Dendritic cell treated with granulocyte-macrophage colony-stimulating factor and Interleukin-4, amounts not matched to agents 40 ng/mL and 50 ng/mL, for 4 days (primary cell): ENCODE measurements at regions not wholly inside any gene's neighbourhood (a gene's known extent, or its start where the extent isn't known, plus 50 kb on each side); places are given as distances from the start of the nearest gene placed in this dataset.

Source experiments
- H3K27ac Mint-ChIP-seq: one replicate; pipeline ENCODE4 v1.8.0; 2022; ENCODE audit warnings: mild to moderate bottlenecking, mixed read lengths
- H3K27me3 Mint-ChIP-seq: one replicate; pipeline ENCODE4 v1.8.0; 2022; ENCODE audit warnings: mild to moderate bottlenecking, mixed read lengths
- H3K36me3 Mint-ChIP-seq: one replicate; pipeline ENCODE4 v1.8.0; 2022; ENCODE audit warnings: low read depth, mixed read lengths
- H3K4me1 Mint-ChIP-seq: one replicate; pipeline ENCODE4 v1.8.0; 2022; ENCODE audit warnings: low read depth, mixed read lengths
- H3K4me3 Mint-ChIP-seq: one replicate; pipeline ENCODE4 v1.8.0; 2022; ENCODE audit warnings: mild to moderate bottlenecking, moderate library complexity, mixed read lengths
- H3K9me3 Mint-ChIP-seq: one replicate; pipeline ENCODE4 v1.8.0; 2022; ENCODE audit warnings: mixed read lengths
- intact Hi-C: fragments of 100-400 bp; cut with micrococcal nuclease; formaldehyde crosslinking; loops from one replicate; pipeline ENCODE4 v1.15.0; 2022

DNA sequence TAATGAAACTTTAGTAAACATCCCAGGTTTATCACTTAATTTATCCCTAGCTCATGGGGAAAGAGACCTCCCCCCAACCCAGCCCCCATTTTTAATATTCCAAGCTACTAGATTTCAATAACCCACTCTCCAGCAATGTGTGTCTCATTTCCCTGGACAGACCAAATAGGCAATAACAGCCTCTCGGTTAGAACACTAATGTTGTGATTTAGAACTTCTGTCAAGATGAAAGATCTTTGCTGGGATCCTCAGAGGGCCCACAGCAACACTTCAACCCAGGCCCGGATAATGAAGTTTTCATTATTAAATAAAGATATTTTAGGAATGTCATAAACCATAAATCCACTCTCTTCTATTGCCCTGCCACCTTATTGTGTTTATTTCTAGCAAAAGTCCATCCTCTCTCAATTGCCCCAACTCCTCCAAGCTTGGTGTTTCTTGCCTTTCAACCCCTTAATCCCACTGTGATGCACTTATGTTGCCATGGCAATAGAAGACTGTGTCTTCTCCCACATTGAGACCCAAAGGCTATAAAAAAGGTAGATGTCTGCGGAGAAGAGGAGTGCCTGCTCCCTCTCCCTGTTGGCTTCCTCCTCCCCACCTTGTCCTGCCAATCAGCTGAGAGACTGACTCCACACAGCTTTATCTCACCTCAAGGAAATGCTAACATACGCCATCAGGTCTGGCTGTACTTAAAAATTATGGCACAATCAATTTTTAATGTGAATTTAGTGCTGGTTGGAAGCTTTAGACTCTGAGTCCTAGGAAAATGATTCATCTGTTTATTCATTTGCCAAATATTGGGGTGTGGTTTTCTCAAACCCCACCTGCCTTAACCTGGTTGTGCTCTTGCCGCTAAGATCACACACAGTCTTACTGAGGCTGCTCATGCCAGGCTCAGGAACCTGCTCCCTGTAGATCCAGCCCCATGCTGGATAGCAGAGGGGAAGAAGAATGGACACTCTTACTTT is 258.3 kb upstream of the CAMK1G start:
- Mint-ChIP-seq H3K9me3 (no peaks in the 10 kb centered on the region), H3K4me1 (no peaks in the 10 kb centered on the region), H3K27ac (no peak overlapping the region), H3K4me3 (no peak overlapping the region), H3K36me3 (no peaks in the 10 kb centered on the region), H3K27me3 (peaks cover 2% of the 10 kb centered on the region)
- intact Hi-C loops = no loop called here

DNA sequence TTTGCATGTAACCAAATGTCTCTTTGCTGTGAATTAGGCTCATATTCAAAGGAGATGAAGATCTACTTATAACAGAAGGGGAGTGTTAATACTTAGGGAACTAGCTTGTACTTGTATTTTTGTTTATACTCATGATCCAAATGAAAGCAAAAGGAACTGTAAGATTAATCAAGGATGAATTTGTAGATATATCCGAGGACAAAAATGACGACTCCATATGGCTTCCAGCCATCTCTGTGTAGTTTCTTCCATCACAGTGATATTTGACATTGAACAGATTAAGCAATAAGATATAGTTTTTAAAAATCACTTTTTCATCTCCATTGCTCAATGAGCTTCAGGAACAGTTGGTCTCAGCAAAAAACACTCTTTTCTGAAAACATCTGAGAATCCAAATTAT is 257.4 kb upstream of the CAMK1G start:
- intact Hi-C loops = no loop called here
- no peak overlapping the region for H3K27ac Mint-ChIP-seq
- no peaks in the 10 kb centered on the region for H3K4me1 Mint-ChIP-seq
- H3K9me3 Mint-ChIP-seq = no peaks in the 10 kb centered on the region
- H3K36me3 Mint-ChIP-seq = no peaks in the 10 kb centered on the region
- no peak overlapping the region for H3K4me3 Mint-ChIP-seq
- peaks cover 2% of the 10 kb centered on the region for H3K27me3 Mint-ChIP-seq

DNA sequence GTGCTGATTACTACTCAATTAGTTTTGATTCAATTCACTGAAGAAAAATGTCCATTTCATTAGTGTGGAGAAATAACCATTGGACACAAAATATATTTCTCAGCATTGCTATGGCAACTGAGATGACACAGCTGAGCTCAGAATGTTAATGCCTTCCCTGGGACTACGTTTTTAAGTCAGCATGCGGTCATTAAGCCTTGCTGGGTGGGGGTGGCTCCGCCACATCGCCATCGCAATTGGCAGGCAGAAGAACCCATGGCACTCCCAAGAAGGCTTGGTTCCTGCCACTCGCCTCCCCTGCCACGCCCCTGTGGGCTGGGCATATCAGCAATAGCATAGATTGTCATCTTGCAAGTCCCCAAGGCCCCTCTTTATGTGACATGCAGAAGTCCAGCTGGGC is 256.7 kb upstream of the CAMK1G start:
- Mint-ChIP-seq H3K9me3 (no peaks in the 10 kb centered on the region), H3K36me3 (no peaks in the 10 kb centered on the region), H3K27me3 (peaks cover 2% of the 10 kb centered on the region), H3K4me1 (no peaks in the 10 kb centered on the region), H3K27ac (no peak overlapping the region), H3K4me3 (no peak overlapping the region)
- intact Hi-C loops = no loop called here

DNA sequence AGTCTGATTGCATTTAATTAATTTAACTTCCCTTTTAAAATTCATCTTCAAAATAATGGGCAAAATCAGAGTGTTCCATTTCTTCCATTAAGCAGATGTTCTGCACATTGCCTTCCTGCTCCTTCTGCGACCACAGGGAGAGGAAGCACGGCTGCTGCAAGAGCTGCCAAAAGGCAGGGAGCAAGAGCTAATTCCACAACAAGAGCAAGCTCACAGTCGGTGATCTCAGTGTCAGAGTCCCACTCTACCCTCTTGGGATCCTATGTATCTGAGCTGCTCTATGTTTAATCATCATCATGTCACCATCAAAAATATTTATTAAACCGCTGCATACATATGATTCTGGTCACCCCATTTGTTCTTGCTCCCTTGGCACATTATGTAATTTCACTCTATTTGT is 255.3 kb upstream of the CAMK1G start:
- intact Hi-C loops = no loop called here
- H3K4me1 Mint-ChIP-seq = no peaks in the 10 kb centered on the region
- H3K36me3 Mint-ChIP-seq = no peaks in the 10 kb centered on the region
- peaks cover 2% of the 10 kb centered on the region for H3K27me3 Mint-ChIP-seq
- H3K4me3 Mint-ChIP-seq = no peak overlapping the region
- no peak overlapping the region for H3K27ac Mint-ChIP-seq
- no peaks in the 10 kb centered on the region for H3K9me3 Mint-ChIP-seq

DNA sequence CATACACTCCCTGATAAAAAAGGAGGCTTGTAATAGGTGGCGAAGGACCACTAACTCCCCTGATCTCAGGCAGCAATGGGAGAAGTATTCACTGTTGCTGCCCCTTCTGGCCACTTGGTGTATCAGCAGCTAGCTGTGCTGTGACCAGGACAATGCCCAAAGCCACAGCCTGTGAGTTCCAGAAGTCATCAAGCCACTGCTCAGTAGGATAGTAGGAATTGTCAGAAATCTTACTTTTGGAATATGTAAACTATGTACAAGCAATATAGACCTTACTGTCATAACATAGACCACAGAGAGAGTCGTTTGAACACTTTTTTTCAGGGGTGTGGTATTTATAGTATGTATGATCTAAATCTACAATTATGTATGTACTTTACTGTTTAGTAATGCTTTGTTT is 248.3 kb upstream of the CAMK1G start:
- no peak overlapping the region for H3K4me3 Mint-ChIP-seq
- no peaks in the 10 kb centered on the region for H3K4me1 Mint-ChIP-seq
- peaks cover 2% of the 10 kb centered on the region for H3K27me3 Mint-ChIP-seq
- no peaks in the 10 kb centered on the region for H3K9me3 Mint-ChIP-seq
- intact Hi-C loops = no loop called here
- no peak overlapping the region for H3K27ac Mint-ChIP-seq
- no peaks in the 10 kb centered on the region for H3K36me3 Mint-ChIP-seq

DNA sequence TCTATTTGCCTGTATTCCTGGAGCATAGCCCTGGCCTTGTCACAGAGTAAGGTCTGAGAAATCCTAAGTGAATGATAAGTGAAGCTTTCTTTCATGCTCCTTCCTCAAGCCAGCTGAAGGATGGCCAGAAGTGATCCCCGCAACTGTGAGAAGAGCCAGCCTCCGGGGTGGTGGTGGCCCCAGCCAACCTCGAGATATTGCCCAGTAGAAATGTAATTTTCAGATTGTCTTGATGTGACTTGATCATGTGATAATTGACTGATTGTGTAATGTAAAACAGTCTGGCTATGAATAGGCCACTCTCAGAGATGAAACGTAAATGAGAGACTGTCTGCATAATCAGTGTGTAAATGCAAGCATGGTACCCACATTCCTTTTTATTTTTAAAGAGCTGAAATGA is 242.4 kb upstream of the CAMK1G start:
- no peaks in the 10 kb centered on the region for H3K27me3 Mint-ChIP-seq

DNA sequence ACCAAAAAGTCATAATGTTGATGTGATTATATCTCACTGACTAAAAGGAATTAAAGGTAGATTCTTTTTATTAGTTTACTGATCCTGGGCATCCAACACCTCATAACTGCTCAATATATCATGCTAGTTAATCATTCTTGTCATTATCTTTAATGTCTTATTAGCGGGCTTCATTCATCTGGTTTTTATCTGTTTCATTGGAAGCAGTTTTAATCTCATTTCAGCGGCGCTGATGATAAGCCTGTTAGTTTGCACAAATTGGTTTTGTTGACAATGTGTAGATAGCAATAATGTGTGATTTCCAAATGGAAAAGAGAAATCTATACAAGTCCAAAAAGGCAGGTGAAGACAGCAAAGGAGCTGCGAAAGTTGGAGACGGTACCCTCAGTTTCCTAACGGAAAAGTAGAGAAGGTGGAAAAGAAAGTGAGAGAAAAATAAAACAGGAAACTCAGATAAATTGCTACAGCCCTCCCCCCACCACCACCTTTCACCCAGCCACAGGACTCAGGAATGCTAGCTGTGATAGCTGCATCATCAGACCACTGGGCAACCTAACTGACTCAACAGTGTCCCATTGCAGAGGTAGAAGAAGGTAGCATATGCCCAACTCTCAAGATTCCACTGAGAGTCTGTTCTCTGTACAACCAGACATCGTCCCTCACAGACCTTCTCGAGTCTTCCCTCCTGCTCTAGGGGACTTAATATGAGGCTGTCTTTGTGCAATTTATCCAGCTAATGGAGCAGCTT is 241.7 kb upstream of the CAMK1G start:
- no peaks in the 10 kb centered on the region for H3K9me3 Mint-ChIP-seq
- H3K27ac Mint-ChIP-seq = no peak overlapping the region
- intact Hi-C loops = no loop called here
- H3K27me3 Mint-ChIP-seq = no peaks in the 10 kb centered on the region
- H3K36me3 Mint-ChIP-seq = no peaks in the 10 kb centered on the region
- no peak overlapping the region for H3K4me3 Mint-ChIP-seq
- no peaks in the 10 kb centered on the region for H3K4me1 Mint-ChIP-seq

More for the DNA sequence above, 242.4 kb upstream of the CAMK1G start:
- Mint-ChIP-seq H3K9me3 (no peaks in the 10 kb centered on the region), H3K27ac (no peak overlapping the region), H3K36me3 (no peaks in the 10 kb centered on the region), H3K4me1 (no peaks in the 10 kb centered on the region), H3K4me3 (no peak overlapping the region)
- intact Hi-C loops = no loop called here

DNA sequence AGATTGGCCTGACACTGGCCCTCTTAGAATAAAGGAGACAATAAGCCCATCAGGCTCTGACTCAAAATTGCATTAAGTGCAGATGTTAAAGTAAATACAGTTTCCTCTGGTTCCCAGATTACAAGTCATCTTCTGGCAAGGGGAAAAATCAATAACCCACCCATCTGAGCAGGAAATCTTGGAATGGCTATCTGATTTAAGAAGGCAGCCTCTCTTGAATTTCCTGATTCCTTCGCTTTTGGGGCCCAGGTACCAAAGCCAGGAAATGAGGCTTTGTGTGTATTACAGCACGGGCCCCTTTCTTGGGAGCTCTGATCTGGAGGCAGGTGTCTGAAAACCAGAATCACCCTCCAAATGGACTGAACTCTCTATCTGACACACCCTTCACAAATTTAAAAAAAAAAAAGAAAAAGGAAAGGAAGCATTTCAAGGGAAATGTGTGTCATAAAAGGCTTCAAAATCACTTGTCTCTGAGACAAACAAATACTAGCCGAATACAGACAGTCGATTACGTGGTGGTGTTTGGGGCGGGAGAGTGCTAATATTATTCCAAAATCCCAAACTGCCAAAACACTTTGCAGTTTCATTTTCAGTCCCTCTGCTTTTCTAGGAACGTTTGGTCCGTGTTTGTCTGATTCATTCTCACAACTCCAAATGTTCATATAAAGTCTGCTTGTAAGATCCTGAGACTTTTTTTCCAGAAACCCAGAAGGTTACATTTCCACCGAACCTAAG is 240.9 kb upstream of the CAMK1G start:
- H3K4me1 Mint-ChIP-seq = no peaks in the 10 kb centered on the region
- H3K9me3 Mint-ChIP-seq = no peaks in the 10 kb centered on the region
- no peak overlapping the region for H3K4me3 Mint-ChIP-seq

DNA sequence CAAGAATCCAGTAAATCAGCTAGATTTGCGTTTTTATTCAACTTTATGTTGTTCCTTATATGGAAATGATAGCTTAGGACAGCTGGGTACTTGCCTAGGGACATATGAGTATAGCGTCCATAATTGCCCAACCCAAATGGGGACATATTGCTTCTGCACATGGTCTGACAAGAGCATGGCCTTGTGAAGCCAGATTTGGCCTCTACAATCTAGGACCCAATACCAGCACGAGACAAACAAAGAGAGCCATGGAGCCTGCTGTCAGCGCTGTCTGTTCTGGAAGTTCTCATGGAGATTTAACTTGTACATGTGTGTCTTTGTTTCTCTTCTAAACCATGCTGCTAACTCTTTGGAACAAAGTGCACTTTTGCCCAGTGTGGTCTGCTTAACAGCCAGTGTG is 240.0 kb upstream of the CAMK1G start:
- Mint-ChIP-seq H3K36me3 (no peaks in the 10 kb centered on the region), H3K4me3 (no peak overlapping the region), H3K27ac (no peak overlapping the region), H3K9me3 (no peaks in the 10 kb centered on the region), H3K27me3 (no peaks in the 10 kb centered on the region), H3K4me1 (no peaks in the 10 kb centered on the region)
- intact Hi-C loops = no loop called here

More for the DNA sequence above, 240.9 kb upstream of the CAMK1G start:
- intact Hi-C loops = no loop called here
- H3K27me3 Mint-ChIP-seq = no peaks in the 10 kb centered on the region
- H3K36me3 Mint-ChIP-seq = no peaks in the 10 kb centered on the region
- no peak overlapping the region for H3K27ac Mint-ChIP-seq

DNA sequence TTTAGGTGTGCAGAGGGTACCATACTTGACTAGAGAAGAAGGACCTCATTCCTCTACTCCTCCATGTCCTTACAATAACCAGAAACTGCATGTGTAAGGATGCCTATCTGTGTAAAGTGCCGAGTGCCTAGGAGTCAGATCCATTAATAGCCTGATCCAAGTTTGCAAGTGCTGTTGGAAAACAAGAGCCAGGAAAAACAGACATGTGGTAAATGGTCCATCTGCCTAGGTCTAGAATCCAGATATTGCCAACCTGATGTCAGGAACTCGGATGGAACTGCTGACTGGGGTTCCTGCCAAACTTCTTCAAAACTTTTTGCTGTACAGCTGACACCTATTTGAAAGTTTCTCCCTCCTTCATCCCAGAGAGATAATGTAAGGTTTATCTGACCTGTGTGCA is 239.4 kb upstream of the CAMK1G start:
- Mint-ChIP-seq H3K4me3 (no peak overlapping the region), H3K27ac (no peak overlapping the region), H3K4me1 (no peaks in the 10 kb centered on the region), H3K27me3 (no peaks in the 10 kb centered on the region), H3K9me3 (no peaks in the 10 kb centered on the region), H3K36me3 (no peaks in the 10 kb centered on the region)
- intact Hi-C loops = no loop called here

DNA sequence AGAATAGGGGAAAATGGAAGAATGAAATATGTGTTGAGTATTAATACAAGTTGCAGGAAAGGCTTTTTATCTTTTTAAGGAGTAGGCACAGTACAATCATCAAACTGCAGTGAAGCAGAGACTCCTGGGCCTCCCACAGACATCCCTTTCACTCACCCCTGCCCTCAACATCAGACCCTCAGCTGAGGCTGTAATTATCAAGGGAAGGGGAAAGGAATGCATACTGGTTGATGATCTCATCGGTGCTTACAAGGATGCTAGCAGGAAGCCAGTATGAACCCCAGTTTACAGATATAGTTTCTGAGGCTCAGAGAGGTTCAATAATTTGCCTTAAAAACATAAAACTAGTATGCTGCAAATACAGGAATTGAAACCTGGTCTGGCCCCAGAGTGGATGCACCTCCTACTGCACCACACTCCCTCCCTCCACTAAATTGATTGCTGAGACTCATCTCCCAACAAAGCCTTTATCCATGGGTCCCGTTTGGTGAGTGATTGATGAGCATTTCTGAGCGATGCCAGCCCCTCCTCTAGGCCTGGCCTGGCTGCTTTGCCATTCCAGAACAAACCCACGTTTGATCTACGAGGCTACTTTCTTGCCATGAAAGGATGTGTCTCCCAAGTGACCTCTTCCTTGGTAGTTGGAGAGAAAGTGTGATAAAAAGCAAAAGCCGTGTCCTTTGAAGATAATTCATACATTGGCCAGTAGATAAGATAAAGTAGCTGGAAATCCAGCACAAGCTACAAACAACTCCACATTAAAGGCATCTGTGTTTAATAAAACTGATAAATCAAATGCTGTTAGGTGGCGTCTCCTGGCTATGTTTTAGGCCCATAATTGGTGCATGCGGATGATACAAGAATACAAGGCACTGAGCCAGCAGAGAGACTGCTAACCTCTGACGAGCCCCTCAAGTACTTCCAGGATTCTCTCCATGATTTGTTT is 233.9 kb upstream of the CAMK1G start:
- H3K36me3 Mint-ChIP-seq = no peaks in the 10 kb centered on the region
- H3K4me1 Mint-ChIP-seq = no peaks in the 10 kb centered on the region
- H3K4me3 Mint-ChIP-seq = no peak overlapping the region
- H3K27me3 Mint-ChIP-seq = no peaks in the 10 kb centered on the region
- intact Hi-C loops = loop anchor here (5.0 kb wide), 1 partner anchor 147 kb away; no protein-coding TSS in a partner anchor
- no peaks in the 10 kb centered on the region for H3K9me3 Mint-ChIP-seq
- H3K27ac Mint-ChIP-seq = no peak overlapping the region

DNA sequence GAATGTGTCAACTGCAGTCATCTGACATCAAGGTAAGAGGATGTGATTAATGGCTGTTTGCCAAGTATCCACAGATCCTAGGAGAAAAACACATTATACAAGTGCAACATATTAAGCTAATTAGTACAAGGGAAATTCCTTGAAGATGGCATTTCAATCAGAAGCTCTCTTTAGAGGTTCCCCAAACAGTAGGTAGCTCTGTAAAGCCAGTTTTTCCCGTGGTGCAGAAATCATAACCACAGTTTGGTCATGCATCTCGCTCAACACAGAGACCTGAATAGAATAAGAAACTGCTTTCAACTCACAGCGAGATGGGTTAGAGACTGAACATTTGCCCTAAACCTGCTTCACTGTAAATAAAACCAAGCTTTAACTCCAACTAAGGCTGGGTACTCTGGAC is 230.5 kb upstream of the CAMK1G start:
- peaks cover 3% of the 10 kb centered on the region for H3K27me3 Mint-ChIP-seq
- no peaks in the 10 kb centered on the region for H3K9me3 Mint-ChIP-seq
- no peaks in the 10 kb centered on the region for H3K4me1 Mint-ChIP-seq
- intact Hi-C loops = loop anchor here (5.0 kb wide), 1 partner anchor 151 kb away; no protein-coding TSS in a partner anchor
- no peak overlapping the region for H3K27ac Mint-ChIP-seq
- no peaks in the 10 kb centered on the region for H3K36me3 Mint-ChIP-seq
- no peak overlapping the region for H3K4me3 Mint-ChIP-seq
